Stimulated activated CD8-positive, alpha-beta memory T cell treated with anti-CD3 and anti-CD28 coated beads, Interleukin-4, amount 100 ng/mL, for 4 hours (primary cell): ENCODE measurements at regions not wholly inside any gene's neighbourhood (a gene's known extent, or its start where the extent isn't known, plus 50 kb on each side); places are given as distances from the start of the nearest gene placed in this dataset.

ENCODE experiments used
- DNase-seq, 2 donors: peaks; one replicate each; pipeline ENCODE4 v3.0.0-alpha.2; 2020; ENCODE audit warnings: low read depth in 2 of 2, low spot score in 1 of 2

DNA sequence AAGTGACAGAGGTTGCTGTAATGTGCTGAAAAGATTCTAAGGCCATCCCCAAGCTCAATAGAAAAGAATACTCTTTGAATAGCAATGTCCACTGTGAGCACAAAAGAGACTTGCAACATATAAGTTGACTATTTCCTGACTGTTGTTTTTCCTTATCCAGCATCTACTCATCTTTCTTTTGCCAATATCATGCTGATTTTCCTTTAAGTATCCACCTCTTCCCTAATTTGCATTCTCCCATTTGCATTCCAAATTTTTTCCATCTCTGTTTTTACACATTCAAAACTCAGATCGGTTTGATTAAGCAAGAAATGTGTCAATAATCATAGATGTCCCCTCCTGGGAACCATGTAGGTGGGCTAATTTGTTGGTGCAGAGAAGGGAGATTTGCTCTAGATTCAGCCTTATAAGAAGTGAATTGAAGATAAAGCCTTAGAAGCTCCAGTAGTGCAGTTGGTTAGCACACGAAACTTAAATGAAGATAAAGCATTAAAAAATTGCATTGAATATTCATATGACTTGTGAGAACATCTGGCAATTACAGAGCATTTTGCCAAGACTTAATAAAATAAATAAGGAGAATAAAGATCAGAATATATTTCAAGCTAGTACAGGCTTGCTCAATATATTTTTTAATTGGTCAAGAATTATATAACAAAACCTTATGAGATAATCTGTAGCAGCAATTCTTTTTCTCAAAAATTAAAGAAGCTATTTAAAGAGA, 267.6 kb downstream of the TMEM167A start:
- no peak for DNase-seq

- no peak for DNase-seq
Measured at GRCh38 chr5:82808960-82809359, 268.2 kb downstream of the TMEM167A start.

GRCh38 chr5:82807021-82807420, 270.2 kb downstream of the TMEM167A start:
- DNase-seq: no peak

GRCh38 chr5:82806513-82806912, 270.7 kb downstream of the TMEM167A start:
- DNase-seq: no peak

GRCh38 chr5:82804155-82804690, 273.0 kb downstream of the TMEM167A start:
- DNase-seq: no peak

- DNase-seq: no peak
Measured at GRCh38 chr5:82802954-82803353, 274.2 kb downstream of the TMEM167A start.

GRCh38 chr5:82800826-82801225, 276.4 kb downstream of the TMEM167A start:
- no peak for DNase-seq

DNA sequence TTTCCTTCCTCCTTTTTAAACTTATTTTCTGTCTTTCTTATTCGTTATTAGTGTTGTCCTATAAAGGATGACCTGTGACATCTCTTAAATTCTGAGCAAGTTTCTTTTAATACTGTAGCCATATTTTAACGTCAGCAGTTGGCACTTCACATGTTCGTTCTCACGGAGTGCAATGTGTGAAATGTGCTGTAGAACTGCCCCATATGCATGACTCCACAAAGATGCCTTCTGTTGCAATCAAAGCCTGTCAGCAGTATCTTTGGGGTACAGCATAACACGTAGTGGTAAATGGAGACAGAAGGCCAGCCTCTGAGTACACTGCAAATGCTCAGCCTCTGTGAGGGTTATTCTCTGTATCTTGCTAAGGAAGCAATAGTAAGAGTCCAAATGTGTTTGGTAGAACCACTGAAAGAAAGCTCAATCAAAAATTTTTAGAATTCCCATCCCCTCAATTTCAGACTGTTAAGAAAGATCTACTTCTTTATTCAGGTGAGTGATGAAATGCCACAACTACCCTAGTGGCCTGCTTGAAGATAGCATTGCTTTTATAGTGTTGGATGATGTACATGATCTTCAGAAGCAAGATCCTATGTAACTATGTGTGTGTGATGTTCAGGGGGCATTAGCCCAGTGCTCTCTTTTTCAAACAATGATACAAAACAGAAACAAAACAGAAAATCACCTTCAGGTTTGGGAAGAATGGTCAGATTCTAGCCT, 277.7 kb downstream of the TMEM167A start:
- no peak for DNase-seq

GRCh38 chr5:82798676-82799075, 278.5 kb downstream of the TMEM167A start:
- DNase-seq: no peak

- DNase-seq: no peak
Measured at GRCh38 chr5:82796643-82797416, 280.4 kb downstream of the TMEM167A start.

DNA sequence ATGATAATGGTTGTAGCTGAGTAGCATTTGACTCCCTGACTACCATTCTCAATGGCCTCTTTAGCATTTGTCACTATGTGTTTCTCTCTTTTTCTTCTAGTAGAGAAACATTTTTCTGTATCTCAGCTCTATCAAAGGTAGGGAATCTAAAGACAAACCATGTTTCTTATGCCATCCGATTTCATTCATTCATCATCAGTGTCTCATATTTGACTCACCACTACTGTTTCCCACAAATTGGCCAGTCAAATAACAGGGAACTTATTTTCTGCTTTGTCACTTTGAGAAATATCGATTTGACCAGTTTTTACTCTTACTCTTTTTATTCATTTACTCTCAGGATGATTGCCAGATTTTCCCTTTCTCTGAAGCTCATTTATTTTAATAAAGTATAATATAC, 282.3 kb downstream of the TMEM167A start:
- DNase-seq: no peak

GRCh38 chr5:82793808-82794419, 283.3 kb downstream of the TMEM167A start:
- peak in 1 of 2 donors; percentile 29 for DNase-seq

GRCh38 chr5:82792096-82792495, 285.1 kb downstream of the TMEM167A start:
- DNase-seq: no peak

DNA sequence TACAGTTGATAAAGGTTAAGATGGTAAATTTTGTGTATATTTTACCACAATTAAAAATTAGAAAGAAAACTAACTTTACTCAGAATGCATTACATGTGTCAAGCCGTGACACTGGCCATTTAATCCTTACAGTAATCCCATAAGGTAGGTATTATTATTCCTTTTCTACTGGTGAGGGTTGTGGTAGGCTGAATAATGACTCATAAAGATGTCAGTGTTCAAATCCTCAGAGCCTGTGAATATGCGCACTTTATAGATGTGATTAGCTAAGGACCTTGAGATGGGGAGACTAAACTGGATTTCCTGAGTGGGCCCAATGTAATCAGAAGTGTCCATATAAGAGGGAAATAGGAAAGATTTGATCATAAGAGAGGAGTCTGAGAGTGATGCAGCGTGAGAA, 288.1 kb downstream of the TMEM167A start:
- DNase-seq: no peak

DNA sequence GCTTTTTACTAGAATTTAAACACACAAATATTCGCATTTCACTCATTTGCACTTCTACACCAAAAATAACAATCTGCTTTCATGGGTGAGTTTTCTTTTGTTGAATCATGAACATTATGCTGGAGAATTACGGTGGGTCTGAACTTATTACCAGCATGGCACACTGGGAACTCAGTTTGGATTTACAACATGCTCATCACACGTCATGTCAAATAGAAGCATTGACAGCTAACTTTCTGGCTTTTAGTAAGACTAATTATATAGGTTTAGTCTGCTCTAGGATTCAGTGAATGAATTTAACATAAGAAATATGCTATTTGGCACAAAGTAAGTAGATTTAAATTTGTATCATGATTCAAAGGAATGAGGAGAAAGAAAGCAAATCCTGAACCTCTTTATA, 290.4 kb downstream of the TMEM167A start:
- DNase-seq: no peak

DNA sequence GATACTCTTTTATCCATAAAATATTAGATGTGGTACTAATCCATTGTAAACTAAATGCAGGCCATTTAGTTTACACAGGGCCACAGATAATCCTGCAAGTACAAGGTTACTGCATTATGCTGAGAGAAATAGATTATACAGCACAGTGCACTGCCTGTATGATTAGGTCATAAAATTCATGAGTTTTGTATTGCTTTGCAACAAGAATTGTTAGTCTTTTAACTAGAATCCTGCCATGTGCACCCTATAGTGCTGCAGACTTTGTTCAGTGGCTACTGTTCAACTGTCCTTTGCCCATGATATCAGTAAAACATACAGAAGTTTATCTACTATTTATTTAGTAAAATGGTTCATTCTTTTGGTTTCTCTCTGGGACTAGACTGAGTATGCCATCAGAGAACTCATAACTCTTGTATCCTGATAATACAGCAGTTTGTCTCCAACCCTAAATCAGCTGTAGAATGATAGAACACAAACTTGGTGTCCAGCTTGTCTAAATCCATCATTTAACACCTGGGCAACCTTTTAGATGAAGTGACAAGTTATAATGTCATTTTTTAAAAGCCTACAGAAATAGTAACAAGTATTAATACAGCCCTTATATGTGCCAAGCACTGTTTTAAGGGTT, 291.2 kb downstream of the TMEM167A start:
- DNase-seq: no peak

- no peak for DNase-seq
Measured at GRCh38 chr5:82785456-82785855, 291.7 kb downstream of the TMEM167A start.

GRCh38 chr5:82784521-82784920, 292.7 kb downstream of the TMEM167A start:
- DNase-seq: no peak

- no peak for DNase-seq
Measured at GRCh38 chr5:82777106-82777505, 300.1 kb downstream of the TMEM167A start.

GRCh38 chr5:82772281-82772680, 304.9 kb downstream of the TMEM167A start:
- DNase-seq: no peak

DNA sequence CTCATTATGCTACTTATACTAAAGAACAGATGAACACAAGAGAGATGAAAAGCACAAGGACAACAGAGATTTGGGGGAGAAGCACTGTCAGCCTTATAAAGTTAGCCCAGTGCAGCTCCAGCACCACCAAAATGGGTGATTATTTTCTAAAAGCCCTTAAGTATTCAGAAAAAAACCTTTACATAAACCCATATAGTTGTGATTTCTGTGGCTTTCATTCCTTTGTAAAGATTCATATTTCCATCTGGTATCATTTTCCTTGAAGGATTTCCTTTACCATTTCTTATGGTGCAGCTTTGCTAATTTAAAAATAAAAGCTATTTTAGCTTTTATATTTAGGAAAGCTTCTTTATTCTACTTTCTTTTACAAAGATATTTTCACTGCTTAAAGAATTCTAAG, 311.0 kb downstream of the TMEM167A start:
- no peak for DNase-seq
